SU-DHL-6 (cell line): ENCODE measurements at regions not wholly inside any gene's neighbourhood (a gene's known extent, or its start where the extent isn't known, plus 50 kb on each side); places are given as distances from the start of the nearest gene placed in this dataset.

ENCODE experiments used
- H2AFZ ChIP-seq: fragments of 200-600 bp; sonication (generic); 2 replicates; pipeline ENCODE4 v1.6.1; 2014; ENCODE audit warnings: low read depth, mild to moderate bottlenecking, moderate library complexity, mixed read lengths, antibody characterized with exemption, low read length; ENCODE audit not compliant: severe bottlenecking
- H3F3A ChIP-seq: fragments of 200-600 bp; shearing (Covaris generic); 2 replicates; pipeline ENCODE4 v1.6.0; 2016; ENCODE audit warnings: antibody characterized with exemption, mild to moderate bottlenecking; ENCODE audit not compliant: insufficient read depth
- H3K27ac ChIP-seq: fragments of 200-600 bp; sonication (generic); 2 replicates; pipeline ENCODE4 v1.5.1; 2016; ENCODE audit warnings: low read depth, mild to moderate bottlenecking, low read length, moderate library complexity, mixed read lengths
- H3K27me3 ChIP-seq: fragments of 200-600 bp; sonication (generic), shearing (Covaris generic); 2 replicates; pipeline ENCODE4 v1.6.0; 2014; ENCODE audit warnings: mild to moderate bottlenecking, low read length
- H3K36me3 ChIP-seq: fragments of 200-600 bp; sonication (generic); 2 replicates; pipeline ENCODE4 v1.6.1; 2014; ENCODE audit warnings: mild to moderate bottlenecking, low read length, mixed read lengths
- H3K4me2 ChIP-seq: fragments of 300-600, 200-600 bp; shearing (Covaris generic), sonication (generic); 2 replicates; pipeline ENCODE4 v1.6.0; 2014; ENCODE audit warnings: low read length, low read depth, mild to moderate bottlenecking; ENCODE audit not compliant: poor library complexity, severe bottlenecking
- H3K4me3 ChIP-seq: fragments of 200-600 bp; sonication (generic); 2 replicates; pipeline ENCODE4 v1.5.1; 2014; ENCODE audit warnings: antibody characterized with exemption, low read length, mild to moderate bottlenecking, mixed read lengths; ENCODE audit not compliant: insufficient read depth, poor library complexity, severe bottlenecking
- H3K79me2 ChIP-seq: fragments of 200-600 bp; sonication (generic); 2 replicates; pipeline ENCODE4 v1.6.1; 2014; ENCODE audit warnings: mild to moderate bottlenecking, low read length, moderate library complexity; ENCODE audit not compliant: insufficient read depth
- H3K9ac ChIP-seq: fragments of 200-600 bp; sonication (generic); 2 replicates; pipeline ENCODE4 v1.7.0; 2014; ENCODE audit warnings: mild to moderate bottlenecking, low read length
- H3K9me2 ChIP-seq: fragments of 200-600 bp; sonication (generic); replicated peaks from 2 replicates; pipeline ENCODE4 v1.6.1; 2014; ENCODE audit warnings: low read length; ENCODE audit not compliant: insufficient read depth
- H3K9me3 ChIP-seq: fragments of 200-600 bp; sonication (generic); 2 replicates; pipeline ENCODE4 v1.6.1; 2014; ENCODE audit warnings: low read length, mixed read lengths; ENCODE audit not compliant: insufficient read depth
- H4K20me1 ChIP-seq: fragments of 200-600 bp; sonication (generic); 2 replicates; pipeline ENCODE4 v1.6.1; 2014; ENCODE audit warnings: low read depth, mild to moderate bottlenecking, antibody characterized with exemption, low read length, moderate library complexity, mixed read lengths
- CTCF ChIP-seq: fragments of 200-600 bp; sonication (generic); IDR thresholded peaks from one replicate; pipeline ENCODE4 v1.5.1; 2017; ENCODE audit warnings: antibody characterized with exemption, mild to moderate bottlenecking, low read length, moderate library complexity; ENCODE audit not compliant: insufficient read depth, poor library complexity, severe bottlenecking
- EZH2phosphoT487 ChIP-seq: fragments of 200-600 bp; sonication (generic), shearing (Covaris generic); conservative IDR thresholded peaks from 2 replicates; pipeline ENCODE4 v1.6.1; 2018; ENCODE audit warnings: mild to moderate bottlenecking, antibody characterized with exemption, low read length, moderate library complexity, mixed read lengths

- Histone ChIP-seq H3K79me2 (no peaks in the 10 kb centered on the region), H3K27ac (no peak overlapping the region), H4K20me1 (no peaks in the 10 kb centered on the region), H3K9ac (no peak overlapping the region), H3K36me3 (no peaks in the 10 kb centered on the region), H3K27me3 (no peaks in the 10 kb centered on the region), H3K9me2 (no peaks in the 10 kb centered on the region), H3K4me2 (no peak overlapping the region), H2AFZ (no peak overlapping the region), H3F3A (no peaks in the 10 kb centered on the region), H3K4me3 (no peak overlapping the region), H3K9me3 (no peaks in the 10 kb centered on the region)
- TF ChIP-seq EZH2phosphoT487 (no peak), CTCF (no peak)
Measured at GRCh38 chr1:101465941-101466340, 229.1 kb downstream of the S1PR1 start.

- Histone ChIP-seq H3K9me2 (no peaks in the 10 kb centered on the region), H3K9ac (no peak overlapping the region), H3K4me3 (no peak overlapping the region), H3K79me2 (no peaks in the 10 kb centered on the region), H2AFZ (no peak overlapping the region), H3K4me2 (no peak overlapping the region), H3K9me3 (no peaks in the 10 kb centered on the region), H3F3A (no peaks in the 10 kb centered on the region), H3K36me3 (no peaks in the 10 kb centered on the region), H3K27me3 (no peaks in the 10 kb centered on the region), H4K20me1 (no peaks in the 10 kb centered on the region), H3K27ac (no peak overlapping the region)
- TF ChIP-seq EZH2phosphoT487 (no peak), CTCF (peak; percentile 40)
Measured at GRCh38 chr1:101474039-101474665, 237.3 kb downstream of the S1PR1 start.

GRCh38 chr1:101476541-101476940 is 239.7 kb downstream of the S1PR1 start:
- no peaks in the 10 kb centered on the region for H3K27me3 ChIP-seq
- H3K9me3 ChIP-seq: no peaks in the 10 kb centered on the region
- no peak overlapping the region for H3K4me3 ChIP-seq
- no peaks in the 10 kb centered on the region for H3K79me2 ChIP-seq
- no peaks in the 10 kb centered on the region for H4K20me1 ChIP-seq
- H3K36me3 ChIP-seq: no peaks in the 10 kb centered on the region
- no peaks in the 10 kb centered on the region for H3F3A ChIP-seq
- H3K9me2 ChIP-seq: no peaks in the 10 kb centered on the region
- H3K27ac ChIP-seq: no peak overlapping the region
- no peak overlapping the region for H3K4me2 ChIP-seq
- no peak overlapping the region for H3K9ac ChIP-seq
- no peak overlapping the region for H2AFZ ChIP-seq
- TF ChIP-seq CTCF (no peak), EZH2phosphoT487 (no peak)
